GM18507 (cell line): ENCODE measurements at regions not wholly inside any gene's neighbourhood (a gene's known extent, or its start where the extent isn't known, plus 50 kb on each side); places are given as distances from the start of the nearest gene placed in this dataset.
"Not testable (repeated sequence)": the region's sequence is repeated elsewhere in the genome, so short reads cannot be mapped to it uniquely, and the experiment has no call there.

ENCODE experiments used
- DNase-seq: peaks from one replicate; pipeline ENCODE4 v3.0.0; 2011; ENCODE audit warnings: low read depth; ENCODE audit not compliant: insufficient read length; ENCODE audit errors: extremely low spot score
- FAIRE-seq: peaks from 2 replicates; lab custom pipeline; 2011; peaks lifted over from hg19 to GRCh38; lab: Jason Lieb, UNC

DNA sequence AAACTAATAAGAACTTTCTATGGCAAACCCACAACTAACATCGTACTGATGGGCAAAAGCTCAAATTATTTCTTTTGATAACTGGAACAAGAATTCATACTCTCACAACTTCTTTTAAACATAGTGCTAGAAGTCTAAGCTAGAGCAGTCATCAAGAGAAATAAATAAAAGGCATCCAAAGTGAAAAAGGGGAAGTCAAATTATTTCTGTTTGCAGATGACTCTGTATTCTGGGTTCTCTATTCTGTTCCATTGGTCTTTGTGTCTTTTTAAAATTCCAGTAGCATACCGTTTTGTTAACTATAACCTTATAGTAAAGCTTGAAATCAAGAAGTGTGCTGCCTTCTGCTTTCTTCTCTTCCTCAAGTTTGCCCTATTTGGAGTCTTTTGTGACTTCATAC is 1215.9 kb downstream of the UQCRFS1 start:
- no peak for DNase-seq
- FAIRE-seq: no peak

- FAIRE-seq (no peak), DNase-seq (no peak)
These were observed 1219.1 kb downstream of the UQCRFS1 start for GRCh38 chr19:27993619-27994570.

DNA sequence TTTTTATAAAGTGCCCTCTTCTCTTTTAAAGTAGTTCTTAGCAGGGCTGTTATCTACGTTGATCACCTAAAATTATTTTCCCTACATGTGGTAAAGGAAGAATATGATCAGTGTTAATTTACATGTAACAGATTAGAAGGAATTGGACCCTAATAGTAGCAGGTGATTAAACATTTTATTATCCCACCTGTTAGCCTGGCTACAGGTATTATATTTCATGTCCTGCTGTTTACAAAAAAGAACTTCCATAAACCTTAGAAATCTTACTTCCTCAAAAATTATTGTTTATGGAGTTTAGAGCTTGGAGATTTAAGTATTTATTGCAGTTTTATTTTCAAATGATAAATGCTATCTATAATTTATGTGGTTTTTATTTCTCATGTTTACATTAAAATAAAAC is 1226.7 kb downstream of the UQCRFS1 start:
- no peak for FAIRE-seq
- no peak for DNase-seq

DNA sequence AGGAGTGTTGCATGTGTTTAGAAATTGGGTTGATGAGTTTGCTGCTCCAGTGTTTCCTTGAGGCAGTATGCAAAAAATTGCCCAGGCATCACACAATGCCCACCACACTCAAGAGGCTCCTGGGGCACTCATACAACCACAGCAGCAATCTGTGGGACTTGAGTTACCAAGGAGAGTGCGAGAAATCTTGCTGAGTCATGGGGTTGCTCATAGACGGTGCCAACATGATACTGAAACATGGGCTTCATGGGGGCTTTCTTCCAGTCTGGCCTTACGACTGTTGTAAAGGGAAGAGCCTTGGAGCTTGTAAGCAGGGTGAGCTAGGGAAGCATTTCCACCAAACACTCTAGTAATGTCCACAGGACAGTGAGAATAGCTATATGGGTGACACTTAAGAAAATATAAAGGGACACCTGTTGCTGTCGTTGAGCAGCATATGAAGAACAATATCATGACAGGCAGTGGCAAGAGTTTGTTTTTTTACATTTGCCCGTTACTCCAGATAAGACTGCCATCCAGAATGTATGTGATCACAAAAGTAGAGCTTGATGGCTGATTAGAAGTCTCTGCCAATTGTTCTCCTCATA is 1237.4 kb downstream of the UQCRFS1 start:
- DNase-seq (no peak), FAIRE-seq (no peak)

- no peak for FAIRE-seq
- no peak for DNase-seq
These were observed 1238.9 kb downstream of the UQCRFS1 start for GRCh38 chr19:27974082-27974513.

DNA sequence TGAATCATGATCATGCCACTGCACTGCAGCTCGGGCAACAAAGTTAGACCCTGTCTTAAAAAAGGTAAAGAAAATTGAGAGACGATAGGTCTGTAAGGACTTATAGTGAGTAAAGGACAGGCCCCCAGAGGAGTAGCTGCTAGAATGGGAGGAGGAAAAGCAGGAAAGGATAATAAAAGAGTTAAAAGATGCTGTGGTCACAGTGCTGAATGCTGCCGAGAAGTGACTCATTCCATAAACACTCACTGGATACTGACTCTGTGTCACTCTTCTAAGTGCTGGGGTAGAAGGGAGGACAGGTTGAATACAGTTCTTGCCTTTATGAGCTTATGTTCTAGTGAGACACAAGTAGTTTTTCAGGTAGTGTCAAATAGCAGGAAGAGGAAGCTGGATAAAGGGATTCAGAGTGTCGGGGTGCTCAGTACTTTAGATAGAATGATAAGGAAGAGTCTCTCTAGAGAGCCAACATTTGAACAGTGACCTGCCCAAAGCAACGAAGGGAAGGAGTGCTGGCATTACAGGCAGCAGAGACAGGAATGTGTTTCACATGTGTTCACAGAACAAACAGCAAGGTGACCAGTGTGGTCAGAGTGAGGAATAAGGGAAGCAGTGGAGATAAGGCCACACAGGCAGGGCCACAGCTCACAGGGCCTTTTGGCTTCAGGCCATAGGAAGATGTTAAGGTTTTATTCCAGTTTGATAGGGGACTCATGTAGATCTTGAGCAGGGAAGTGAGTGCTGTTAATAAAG is 1240.5 kb downstream of the UQCRFS1 start:
- DNase-seq: no peak
- no peak for FAIRE-seq

DNA sequence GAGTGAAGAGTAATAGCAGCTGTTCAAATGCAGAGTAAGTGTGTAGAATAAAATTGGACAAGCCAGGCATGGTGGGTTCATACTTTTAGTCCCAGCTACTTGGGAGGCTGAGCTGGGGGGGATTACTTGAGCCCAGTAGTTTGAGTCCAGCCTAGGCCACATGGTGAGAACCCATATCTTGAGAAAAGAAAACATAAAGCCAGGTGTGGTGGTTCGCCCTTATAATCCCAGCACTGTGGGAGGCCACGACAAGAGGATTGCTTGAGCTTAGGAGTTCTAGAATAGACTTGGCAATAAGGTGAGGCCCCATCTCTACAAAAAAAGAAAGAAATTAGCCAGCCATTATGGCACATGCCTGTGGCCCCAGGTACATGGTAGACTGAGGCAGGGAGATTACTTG is 1241.1 kb downstream of the UQCRFS1 start:
- FAIRE-seq (no peak), DNase-seq (no peak)

DNA sequence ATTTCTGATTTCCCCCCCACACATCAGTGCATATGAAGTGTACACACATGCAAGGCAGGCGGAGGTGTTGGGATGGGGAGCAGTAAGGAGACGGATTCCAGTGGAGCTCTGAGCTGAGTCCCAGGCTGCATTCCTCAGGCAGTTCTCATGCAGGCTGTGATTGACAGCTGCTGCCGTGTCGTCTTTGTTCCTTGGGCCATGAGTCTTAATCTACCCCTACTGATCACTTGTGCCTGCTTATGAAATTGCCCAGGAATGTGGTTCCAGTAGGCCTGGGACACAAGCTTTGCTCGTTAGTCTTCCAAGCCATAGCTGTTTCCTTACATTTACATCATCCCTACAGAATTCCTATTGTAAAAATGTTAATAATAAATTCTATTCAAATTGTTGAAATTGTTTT is 1241.9 kb downstream of the UQCRFS1 start:
- FAIRE-seq: no peak
- DNase-seq: no peak

DNA sequence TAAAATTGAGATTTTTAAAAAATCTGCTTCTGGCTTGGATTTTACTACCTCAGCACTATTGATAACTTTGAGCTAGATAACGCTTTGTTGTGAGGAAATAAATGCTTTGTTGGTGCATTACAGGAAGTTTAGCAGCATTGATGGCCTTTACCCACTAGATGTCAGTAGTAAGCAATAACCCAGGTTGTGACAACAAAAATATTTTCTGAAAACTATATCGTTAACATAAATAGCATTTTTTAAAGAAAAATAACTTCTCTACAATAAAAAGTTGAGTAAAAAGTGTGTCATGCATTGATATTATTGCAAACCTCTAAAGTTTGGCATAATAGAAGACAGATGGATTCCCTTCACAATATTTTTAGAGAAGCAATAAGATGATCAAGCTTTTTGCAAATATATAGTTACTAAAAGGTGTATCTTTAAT is 1246.5 kb downstream of the UQCRFS1 start:
- DNase-seq: no peak
- FAIRE-seq: peak; percentile 59

- no peak for DNase-seq
- FAIRE-seq: no peak
These were observed 1248.8 kb downstream of the UQCRFS1 start for GRCh38 chr19:27964185-27964584.

DNA sequence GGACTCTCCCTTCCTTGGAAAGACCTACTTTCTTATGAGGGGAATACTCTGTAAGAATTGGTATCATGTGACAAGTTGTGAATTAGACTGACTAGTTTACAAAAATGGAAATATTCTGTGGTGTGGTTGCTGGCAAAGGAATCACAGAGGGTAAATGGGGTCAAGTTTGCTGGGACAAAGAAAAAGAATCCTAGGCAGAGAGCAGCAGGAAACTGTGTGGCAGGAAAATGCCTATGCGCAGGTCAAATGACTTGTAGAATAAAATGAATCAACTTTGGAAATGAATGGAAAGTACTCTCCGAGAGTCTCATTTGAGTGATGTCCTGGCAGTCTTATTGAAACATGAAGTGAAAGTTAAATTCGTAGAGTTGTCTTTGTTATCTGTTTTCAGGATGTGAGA is 1250.7 kb downstream of the UQCRFS1 start:
- DNase-seq (no peak), FAIRE-seq (no peak)

GRCh38 chr19:27955485-27956480 is 1257.2 kb downstream of the UQCRFS1 start:
- DNase-seq: no peak
- FAIRE-seq: no peak

GRCh38 chr19:27942607-27943006 is 1270.3 kb downstream of the UQCRFS1 start:
- FAIRE-seq, DNase-seq: not testable (repeated sequence)

DNA sequence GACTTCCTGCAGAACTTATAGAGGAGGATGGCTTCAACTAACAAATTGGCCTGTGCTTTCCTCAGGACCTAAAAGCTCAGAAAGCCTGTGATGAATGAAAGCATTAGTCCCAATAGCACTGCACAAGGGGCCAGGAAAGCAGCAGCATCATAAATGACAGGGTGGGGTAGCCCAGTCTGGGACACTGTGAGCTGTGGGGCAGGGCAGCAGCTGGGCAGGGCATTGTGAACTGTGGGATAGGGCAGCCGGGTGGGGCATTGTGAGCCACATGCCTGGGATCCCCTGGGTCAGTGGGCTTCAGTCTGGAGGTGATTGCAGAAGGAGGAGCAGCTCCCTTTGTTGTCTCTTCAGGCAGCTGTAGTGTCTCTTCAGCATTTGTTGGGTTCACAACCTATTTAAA is 1276.8 kb downstream of the UQCRFS1 start:
- no peak for FAIRE-seq

DNA sequence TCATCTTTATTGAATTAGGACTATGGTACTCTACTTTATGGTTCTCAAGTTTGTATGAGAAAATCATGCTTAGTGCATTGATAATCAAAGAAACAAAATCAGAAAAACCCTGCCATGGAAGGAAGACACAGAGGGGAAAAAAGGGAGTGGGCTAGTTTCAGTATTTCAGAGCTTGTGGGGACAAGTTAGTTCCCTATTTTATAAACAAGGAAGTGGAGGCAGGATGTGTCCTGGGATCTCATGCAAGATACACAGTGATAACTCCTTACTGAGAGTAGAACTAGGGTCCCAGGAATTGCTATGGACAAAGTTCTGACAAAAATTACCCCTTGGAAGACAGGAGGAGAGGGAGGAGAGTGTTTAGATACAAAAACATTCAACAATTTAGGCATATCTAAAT is 1277.3 kb downstream of the UQCRFS1 start:
- FAIRE-seq: no peak
- DNase-seq: no peak

More for the DNA sequence above, 1276.8 kb downstream of the UQCRFS1 start:
- DNase-seq: no peak

GRCh38 chr19:27929399-27929798 is 1283.6 kb downstream of the UQCRFS1 start:
- FAIRE-seq (no peak), DNase-seq (no peak)

DNA sequence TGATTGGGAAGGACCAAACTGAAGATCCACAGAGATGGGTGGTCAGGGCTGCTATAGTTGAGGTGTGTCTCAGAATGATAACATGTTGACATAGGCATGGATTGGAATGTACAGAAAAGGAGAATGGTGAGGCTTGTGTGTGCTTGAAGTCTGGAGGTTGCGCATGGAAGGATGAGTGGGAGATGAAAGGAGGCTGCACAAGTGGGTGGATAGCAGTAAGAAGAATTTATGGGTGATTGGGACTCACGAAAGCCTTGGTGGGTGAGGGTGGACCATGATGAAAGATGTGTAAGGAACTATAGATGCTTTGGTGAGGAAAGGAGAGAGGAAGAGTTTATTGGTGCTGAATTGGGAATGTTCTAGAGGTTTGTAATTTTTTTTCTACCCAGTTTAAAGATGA is 1287.7 kb downstream of the UQCRFS1 start:
- FAIRE-seq (no peak), DNase-seq (no peak)

DNA sequence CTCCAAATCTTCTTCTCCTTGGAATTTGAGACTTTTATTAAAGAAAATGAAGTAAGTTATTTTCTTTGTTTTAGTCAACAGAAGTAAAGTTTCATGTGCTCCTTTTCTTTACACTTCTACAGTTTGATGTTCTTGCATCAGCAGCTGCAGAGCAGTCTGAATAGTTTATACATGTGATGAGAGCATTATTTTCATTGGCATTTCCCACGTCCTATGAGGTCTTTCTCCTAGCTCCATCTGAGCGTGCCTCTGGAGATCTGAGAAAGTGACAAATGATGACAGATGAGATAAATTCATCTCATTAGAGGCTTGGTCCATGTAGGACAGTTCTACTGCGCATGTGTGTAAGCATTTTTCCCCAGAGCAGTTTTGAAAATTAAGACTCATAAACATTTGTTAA is 1290.0 kb downstream of the UQCRFS1 start:
- no peak for DNase-seq
- FAIRE-seq: no peak

DNA sequence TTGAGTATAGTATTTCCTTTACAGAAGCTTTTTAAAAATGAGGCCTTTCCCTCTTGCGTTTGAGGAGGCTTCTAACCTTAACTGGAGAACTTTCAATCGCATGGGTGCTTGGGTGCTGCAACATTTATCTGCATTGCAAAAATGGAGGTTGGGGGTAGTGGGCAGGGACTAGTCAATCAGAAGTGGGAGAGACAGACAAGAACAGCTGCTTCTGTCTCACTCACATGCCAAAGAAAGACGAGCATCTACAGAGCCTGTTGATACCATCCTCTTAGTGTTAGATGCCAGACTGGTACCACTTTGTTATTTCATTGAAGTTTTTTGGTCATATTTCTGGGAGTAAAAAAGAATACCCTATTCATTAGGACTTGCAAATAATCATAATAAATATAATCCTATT is 1292.2 kb downstream of the UQCRFS1 start:
- DNase-seq (no peak), FAIRE-seq (no peak)
